ENCODE measurements at regions not wholly inside any gene's neighbourhood (a gene's known extent, or its start where the extent isn't known, plus 50 kb on each side); places are given as distances from the start of the nearest gene placed in this dataset.
"Not testable (repeated sequence)": the region's sequence is repeated elsewhere in the genome, so short reads cannot be mapped to it uniquely, and the experiment has no call there.

DNA sequence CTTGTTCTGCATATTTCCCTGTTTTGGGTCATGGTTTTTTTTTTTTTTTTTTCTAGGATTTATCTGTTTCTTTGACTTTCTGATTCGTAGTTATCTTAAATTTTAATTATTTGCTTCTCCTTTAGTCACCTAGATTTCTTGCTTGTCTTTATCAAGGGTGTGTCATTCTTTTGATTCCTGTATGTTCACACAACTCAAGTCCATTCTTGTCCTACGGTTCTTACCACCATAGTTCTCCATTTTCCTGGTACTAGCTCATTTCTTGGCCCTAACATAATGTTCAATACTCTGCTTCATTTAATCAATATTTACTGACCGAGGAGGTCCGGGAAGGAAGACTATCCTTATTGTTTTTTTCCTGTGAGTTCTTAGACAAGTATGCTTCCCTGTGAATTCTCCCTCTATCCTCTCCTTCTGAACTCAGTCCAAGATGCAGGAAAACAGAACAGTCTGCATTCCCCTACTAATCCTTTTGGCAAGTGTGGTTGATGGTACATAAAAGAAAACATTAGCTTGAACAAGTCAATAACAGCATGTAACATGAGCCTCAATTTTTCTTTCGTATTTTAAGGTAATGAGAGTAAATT lies 1346.4 kb upstream of the SEL1L start:
- H3K9me3 Mint-ChIP-seq, result peaks cover 0 to 16% (median 2%) of the 10 kb centered on the region in 7 donors
- H3K4me1 Mint-ChIP-seq, result no peaks in the 10 kb centered on the region
- no peak overlapping the region for H3K4me3 Mint-ChIP-seq
- no peaks in the 10 kb centered on the region for H3K36me3 Mint-ChIP-seq
- no peaks in the 10 kb centered on the region for H3K27me3 Mint-ChIP-seq
- no peak overlapping the region for H3K27ac Mint-ChIP-seq
- no peak for ATAC-seq (ENCODE audit: low read depth in 2 of 2)
- DNase-seq, result no peak

DNA sequence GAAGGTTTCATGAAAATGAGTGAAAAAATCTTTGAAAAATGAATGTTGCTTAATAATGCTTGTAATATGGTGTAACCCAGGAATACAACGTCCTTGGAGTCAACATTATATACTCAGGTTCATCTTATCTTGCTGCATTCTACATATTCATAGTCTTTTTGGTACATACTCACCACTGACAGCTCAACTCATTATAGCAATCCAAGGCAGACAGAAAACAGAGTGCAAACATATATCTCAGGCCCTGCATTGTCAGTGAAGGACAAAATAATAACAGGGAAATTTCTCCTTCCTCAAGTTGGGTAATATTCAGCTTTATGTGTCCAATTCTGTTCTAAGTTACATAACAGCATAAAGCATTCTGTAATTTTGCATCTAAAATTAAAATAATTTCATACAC lies 1353.0 kb upstream of the SEL1L start:
- H3K4me3 Mint-ChIP-seq, result no peak overlapping the region
- H3K36me3 Mint-ChIP-seq, result no peaks in the 10 kb centered on the region
- no peak overlapping the region for H3K27ac Mint-ChIP-seq
- ATAC-seq (ENCODE audit: low read depth in 2 of 2) (no peak), DNase-seq (no peak)
- H3K4me1 Mint-ChIP-seq, result no peaks in the 10 kb centered on the region
- H3K27me3 Mint-ChIP-seq, result no peaks in the 10 kb centered on the region
- H3K9me3 Mint-ChIP-seq, result peaks cover 4 to 18% (median 7%) of the 10 kb centered on the region in 7 donors

DNA sequence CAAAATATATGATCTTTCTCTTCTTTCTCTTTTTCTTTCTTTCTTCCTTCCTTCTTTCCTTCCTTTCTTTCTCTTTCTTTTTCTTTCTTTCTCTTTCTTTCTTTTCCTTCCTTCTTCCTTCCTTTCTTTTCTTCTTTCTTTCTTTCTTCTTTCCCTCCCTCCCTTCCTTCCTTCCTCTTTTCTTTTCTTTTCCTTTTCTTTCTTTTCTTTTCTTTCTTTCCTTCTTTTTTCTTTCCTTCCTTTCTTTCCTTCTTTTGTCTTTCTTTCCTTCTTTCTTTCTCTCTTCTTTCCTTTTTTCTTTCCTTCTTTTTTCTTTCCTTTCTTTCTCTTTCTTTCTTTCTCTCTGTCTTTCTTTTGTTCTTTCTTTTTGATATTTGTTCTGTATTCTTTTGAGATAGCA lies 1356.0 kb upstream of the SEL1L start:
- no peaks in the 10 kb centered on the region for H3K36me3 Mint-ChIP-seq
- H3K4me1 Mint-ChIP-seq, result no peaks in the 10 kb centered on the region
- no peaks in the 10 kb centered on the region for H3K27me3 Mint-ChIP-seq
- no peak overlapping the region for H3K27ac Mint-ChIP-seq
- DNase-seq (no peak), ATAC-seq (ENCODE audit: low read depth in 2 of 2) (no peak)
- H3K4me3 Mint-ChIP-seq, result no peak overlapping the region
- H3K9me3 Mint-ChIP-seq, result peaks cover 3 to 14% (median 7%) of the 10 kb centered on the region in 7 donors

DNA sequence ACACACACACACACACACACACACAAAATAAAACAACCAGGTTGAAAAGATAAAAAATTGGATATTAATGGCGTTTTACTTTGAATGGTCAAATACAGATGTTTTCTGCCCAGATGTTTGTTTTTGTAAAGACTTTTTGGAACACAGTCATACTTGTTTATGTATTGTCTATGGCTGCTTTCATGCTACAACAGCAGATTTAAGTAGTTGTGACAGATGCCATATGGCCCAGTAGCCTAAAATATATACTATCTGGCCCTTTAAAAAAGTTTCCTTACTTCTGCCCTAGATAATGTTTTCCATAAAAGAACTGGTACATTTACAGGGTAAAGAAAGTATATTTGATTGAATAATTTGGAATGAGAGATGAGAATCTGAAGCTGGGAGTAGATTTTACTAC lies 1362.8 kb upstream of the SEL1L start:
- H3K27me3 Mint-ChIP-seq, result no peaks in the 10 kb centered on the region
- ATAC-seq (ENCODE audit: low read depth in 2 of 2) (no peak), DNase-seq (no peak)
- H3K27ac Mint-ChIP-seq, result no peak overlapping the region
- peaks cover 0 to 6% (median 2%) of the 10 kb centered on the region in 7 donors for H3K9me3 Mint-ChIP-seq
- no peaks in the 10 kb centered on the region for H3K4me1 Mint-ChIP-seq
- H3K36me3 Mint-ChIP-seq, result no peaks in the 10 kb centered on the region
- H3K4me3 Mint-ChIP-seq, result no peak overlapping the region

DNA sequence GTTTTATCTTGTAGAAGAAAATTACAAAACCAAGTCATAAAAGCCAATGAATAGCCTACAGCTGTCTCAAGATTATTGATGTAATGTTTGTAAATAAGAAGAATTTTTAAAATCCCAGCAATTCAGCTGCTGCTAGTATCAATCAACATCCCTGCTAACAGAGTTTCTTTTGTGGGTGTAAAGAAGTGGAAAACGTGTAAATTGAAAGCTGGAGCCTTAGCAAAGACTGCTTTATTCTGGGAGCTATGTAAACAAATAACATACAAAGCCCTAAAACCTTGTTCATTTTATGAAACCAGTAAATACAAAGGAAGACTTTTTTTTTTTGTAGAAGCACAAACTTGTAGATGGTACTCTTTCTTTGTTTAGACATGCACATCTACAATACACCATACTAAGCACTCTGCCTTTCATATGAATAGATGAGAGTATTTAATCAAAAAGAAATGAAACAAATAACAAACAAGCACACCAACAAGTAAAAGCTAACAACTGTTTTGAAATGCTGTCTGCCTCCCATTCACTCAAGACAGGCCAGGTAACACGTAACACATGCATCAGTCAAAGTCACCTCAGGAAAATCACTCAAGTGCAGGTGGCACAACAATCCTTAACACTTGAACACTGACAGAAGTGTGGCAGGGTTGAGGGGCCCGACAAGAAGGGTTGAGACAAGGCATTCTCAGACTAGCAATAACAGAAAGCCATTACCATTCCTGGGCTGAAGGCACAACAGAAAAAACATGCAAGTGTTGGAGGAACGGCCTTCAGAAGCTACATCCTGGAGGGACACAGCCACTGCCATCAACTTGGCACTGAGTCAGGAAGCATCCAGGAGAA lies 1364.0 kb upstream of the SEL1L start:
- Mint-ChIP-seq H3K9me3 (peaks cover 0 to 7% (median 0%) of the 10 kb centered on the region in 7 donors), H3K4me1 (no peaks in the 10 kb centered on the region), H3K27me3 (no peaks in the 10 kb centered on the region), H3K4me3 (no peak overlapping the region), H3K27ac (no peak overlapping the region), H3K36me3 (no peaks in the 10 kb centered on the region)
- DNase-seq (no peak), ATAC-seq (ENCODE audit: low read depth in 2 of 2) (no peak)

DNA sequence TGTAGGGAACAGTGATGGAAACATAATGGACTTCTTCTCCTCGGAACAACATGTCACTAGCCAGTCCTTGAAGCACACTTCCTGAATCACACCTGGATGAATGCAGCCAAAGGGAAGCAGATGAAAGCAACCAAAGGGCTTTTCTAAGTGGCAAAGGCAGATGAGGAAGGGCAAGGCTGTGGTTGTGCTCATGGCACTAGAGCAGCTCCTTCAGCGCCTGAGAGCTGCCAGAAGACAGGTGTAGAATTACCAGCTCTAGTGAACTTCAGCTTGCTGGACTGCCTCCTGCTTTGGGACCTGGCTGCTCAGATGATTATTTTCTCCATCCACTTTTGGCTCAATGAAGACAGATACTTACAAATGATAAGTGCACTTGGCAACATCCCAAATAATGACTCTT lies 1372.1 kb upstream of the SEL1L start:
- no peaks in the 10 kb centered on the region for H3K27me3 Mint-ChIP-seq
- ATAC-seq (ENCODE audit: low read depth in 2 of 2) (no peak), DNase-seq (no peak)
- no peaks in the 10 kb centered on the region for H3K4me1 Mint-ChIP-seq
- no peaks in the 10 kb centered on the region for H3K36me3 Mint-ChIP-seq
- peaks cover 0 to 23% (median 5%) of the 10 kb centered on the region in 7 donors for H3K9me3 Mint-ChIP-seq
- H3K4me3 Mint-ChIP-seq, result no peak overlapping the region
- H3K27ac Mint-ChIP-seq, result no peak overlapping the region

DNA sequence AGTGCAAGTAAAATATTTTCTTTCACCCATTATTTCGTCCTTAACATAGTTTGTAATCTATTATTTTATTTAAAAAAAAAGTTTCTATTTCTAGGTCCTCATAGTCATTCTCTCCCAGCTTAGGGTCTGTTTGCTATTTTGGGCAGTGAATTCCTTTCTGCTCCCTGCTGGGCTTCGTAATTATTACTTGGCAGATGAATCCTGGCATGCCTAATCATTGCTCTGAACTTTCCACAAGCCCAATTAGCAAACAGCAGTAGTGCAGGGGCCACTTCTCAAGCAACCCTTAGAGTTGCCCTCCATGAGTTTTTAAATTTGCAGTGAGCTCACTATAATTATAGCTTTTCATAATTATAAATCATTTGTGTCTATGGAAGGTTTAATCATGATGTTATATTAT lies 1378.3 kb upstream of the SEL1L start:
- H3K4me3 Mint-ChIP-seq, result no peak overlapping the region
- H3K27me3 Mint-ChIP-seq, result no peaks in the 10 kb centered on the region
- H3K36me3 Mint-ChIP-seq, result no peaks in the 10 kb centered on the region
- H3K9me3 Mint-ChIP-seq, result peaks cover 0 to 15% (median 7%) of the 10 kb centered on the region in 7 donors
- ATAC-seq (ENCODE audit: low read depth in 2 of 2) (no peak), DNase-seq (no peak)
- H3K4me1 Mint-ChIP-seq, result no peaks in the 10 kb centered on the region
- H3K27ac Mint-ChIP-seq, result no peak overlapping the region

DNA sequence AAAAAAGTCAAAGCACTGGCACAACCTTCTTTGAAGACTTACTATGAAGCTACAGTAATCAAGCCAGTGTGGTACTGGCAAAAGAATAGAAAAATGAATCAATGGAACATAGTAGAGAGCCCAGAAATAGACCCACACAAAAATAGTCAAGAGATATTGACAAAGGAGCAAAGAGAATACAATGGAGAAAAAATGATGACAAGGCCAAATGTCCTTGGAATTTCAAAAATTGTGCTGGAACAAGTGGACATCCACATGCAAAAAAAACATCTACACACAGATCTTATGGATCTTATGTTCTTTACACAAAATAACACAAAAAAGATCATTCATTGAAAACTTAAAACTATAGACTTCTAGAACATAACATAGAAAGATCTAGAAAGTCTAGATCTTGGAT lies 1379.7 kb upstream of the SEL1L start:
- H3K27me3 Mint-ChIP-seq, result no peaks in the 10 kb centered on the region
- no peaks in the 10 kb centered on the region for H3K36me3 Mint-ChIP-seq
- H3K9me3 Mint-ChIP-seq, result peaks cover 0 to 13% (median 3%) of the 10 kb centered on the region in 7 donors
- ATAC-seq (ENCODE audit: low read depth in 2 of 2) (no peak), DNase-seq (no peak)
- H3K4me1 Mint-ChIP-seq, result no peaks in the 10 kb centered on the region
- H3K27ac Mint-ChIP-seq, result no peak overlapping the region
- no peak overlapping the region for H3K4me3 Mint-ChIP-seq

DNA sequence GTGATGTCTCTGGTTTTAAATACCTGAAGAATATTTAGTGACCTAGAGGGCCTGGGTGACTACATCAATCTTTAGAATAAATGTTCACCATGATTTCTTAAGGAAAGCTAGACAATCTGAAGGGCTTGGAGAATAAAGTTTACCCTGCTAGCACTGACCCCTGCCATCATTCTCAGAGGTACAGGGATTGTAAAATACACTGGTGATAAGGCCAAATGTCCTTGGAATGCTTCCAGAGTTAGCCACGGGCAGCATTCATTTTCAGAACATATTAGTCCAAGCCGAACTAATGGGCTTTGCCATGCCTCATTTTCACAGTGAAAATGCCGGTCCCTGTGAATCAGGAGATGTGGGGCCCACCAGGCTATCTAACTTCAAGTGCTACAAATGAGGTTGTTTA lies 1381.7 kb upstream of the SEL1L start:
- no peak for DNase-seq
- Mint-ChIP-seq H3K4me3 (no peak overlapping the region), H3K27me3 (no peaks in the 10 kb centered on the region), H3K4me1 (no peaks in the 10 kb centered on the region), H3K36me3 (no peaks in the 10 kb centered on the region), H3K27ac (no peak overlapping the region), H3K9me3 (peaks cover 0 to 16% (median 6%) of the 10 kb centered on the region in 7 donors)
- ATAC-seq (ENCODE audit: low read depth in 2 of 2), result no peak

DNA sequence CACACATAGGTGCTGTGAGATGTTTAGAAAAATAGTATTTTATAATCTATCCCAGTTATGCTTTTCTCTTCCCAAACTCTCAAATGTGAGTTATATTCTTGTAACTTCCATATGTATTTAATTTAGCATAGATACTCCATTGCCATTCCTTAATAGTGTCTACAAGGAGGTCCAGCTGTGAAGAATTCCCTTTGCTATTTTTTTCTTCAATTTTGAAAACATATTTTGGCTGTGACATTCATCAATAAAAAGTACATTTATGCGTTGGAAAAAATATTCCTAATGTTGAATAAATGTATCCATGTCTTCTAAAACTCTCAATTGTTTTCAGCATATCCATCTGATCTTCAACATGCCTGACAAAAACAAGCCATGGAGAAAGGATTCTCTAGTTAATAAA lies 1402.0 kb upstream of the SEL1L start:
- DNase-seq (no peak), ATAC-seq (ENCODE audit: low read depth in 2 of 2) (no peak)
- Mint-ChIP-seq H3K27ac (no peak overlapping the region), H3K4me3 (no peak overlapping the region), H3K36me3 (no peaks in the 10 kb centered on the region), H3K4me1 (no peaks in the 10 kb centered on the region), H3K27me3 (no peaks in the 10 kb centered on the region), H3K9me3 (peaks cover 0 to 5% (median 0%) of the 10 kb centered on the region in 7 donors)

DNA sequence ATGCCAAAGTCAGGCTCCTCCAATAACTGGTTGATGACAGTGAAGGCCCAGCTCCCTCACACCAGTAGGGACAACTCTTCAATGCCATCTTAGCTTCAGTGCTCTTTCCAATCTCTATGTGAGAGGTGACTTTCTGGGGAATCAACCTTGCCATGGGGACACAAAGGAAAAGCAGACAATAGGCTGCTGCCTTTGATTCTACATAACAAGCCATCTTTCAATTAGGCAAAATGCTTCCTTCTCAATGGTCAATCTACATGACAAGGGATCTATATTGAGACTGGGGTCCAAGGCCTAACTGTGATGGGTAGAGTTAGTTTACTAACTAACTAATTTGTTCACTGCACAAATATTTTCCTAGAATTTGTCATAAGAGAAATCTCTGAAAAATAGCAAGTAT lies 1417.5 kb upstream of the SEL1L start:
- ATAC-seq (ENCODE audit: low read depth in 2 of 2), result no peak
- peaks cover 0 to 5% (median 3%) of the 10 kb centered on the region in 7 donors for H3K9me3 Mint-ChIP-seq
- no peak for DNase-seq
- H3K4me3 Mint-ChIP-seq, result no peak overlapping the region
- no peak overlapping the region for H3K27ac Mint-ChIP-seq
- H3K36me3 Mint-ChIP-seq, result no peaks in the 10 kb centered on the region
- no peaks in the 10 kb centered on the region for H3K27me3 Mint-ChIP-seq
- H3K4me1 Mint-ChIP-seq, result no peaks in the 10 kb centered on the region

DNA sequence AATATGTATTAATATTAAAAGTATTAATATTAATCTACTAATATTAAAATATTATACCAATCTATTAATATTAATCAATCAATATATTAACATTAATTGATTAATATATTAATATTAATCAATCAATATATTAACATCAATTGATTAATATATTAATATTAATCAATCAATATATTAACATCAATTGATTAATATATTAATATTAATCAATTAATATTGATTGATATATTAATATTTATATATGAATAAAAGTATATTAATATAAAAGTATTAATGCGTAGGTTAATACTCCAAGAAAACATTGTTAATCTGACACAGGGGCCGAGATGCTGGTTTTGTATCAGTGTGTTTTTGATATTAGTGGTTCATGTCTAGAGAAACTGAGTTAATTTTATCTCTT lies 1430.1 kb upstream of the SEL1L start:
- Mint-ChIP-seq H3K9me3 (peaks cover 0 to 5% (median 3%) of the 10 kb centered on the region in 7 donors), H3K4me3 (no peak overlapping the region), H3K27ac (no peak overlapping the region), H3K4me1 (no peaks in the 10 kb centered on the region), H3K27me3 (no peaks in the 10 kb centered on the region), H3K36me3 (no peaks in the 10 kb centered on the region)
- ATAC-seq (ENCODE audit: low read depth in 2 of 2) (no peak), DNase-seq (no peak)

DNA sequence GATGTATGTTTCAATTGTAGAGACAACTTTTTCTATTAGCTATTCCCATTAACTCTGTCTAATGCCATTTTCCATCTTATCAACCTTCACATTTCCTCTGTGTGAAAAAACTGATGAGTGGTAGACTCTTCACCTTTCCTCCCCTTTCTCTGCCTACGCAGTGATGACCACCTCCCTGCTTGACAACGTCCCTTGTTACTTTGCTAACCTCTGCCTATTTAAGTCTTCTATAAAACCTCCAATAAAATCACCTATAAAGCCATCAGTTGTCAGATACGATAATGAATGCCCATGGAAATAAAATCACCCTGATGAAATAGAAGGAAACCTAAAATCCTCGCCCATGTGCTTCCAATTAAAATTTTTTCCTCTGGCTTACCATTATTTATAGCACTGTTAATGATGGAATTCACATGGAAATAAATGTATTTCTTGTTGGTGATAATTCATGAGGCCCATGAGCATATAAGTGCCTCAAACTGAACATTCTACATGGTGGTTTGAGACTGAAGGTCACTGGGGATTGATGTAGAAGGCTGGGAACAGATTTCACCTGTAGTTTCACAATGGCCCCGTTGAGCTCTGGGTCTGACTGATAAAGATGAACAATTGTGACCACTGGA lies 1454.0 kb upstream of the SEL1L start:
- no peaks in the 10 kb centered on the region for H3K4me1 Mint-ChIP-seq
- no peaks in the 10 kb centered on the region for H3K27me3 Mint-ChIP-seq
- no peaks in the 10 kb centered on the region for H3K36me3 Mint-ChIP-seq
- ATAC-seq (ENCODE audit: low read depth in 2 of 2) (no peak), DNase-seq (no peak)
- no peak overlapping the region for H3K27ac Mint-ChIP-seq
- no peak overlapping the region for H3K4me3 Mint-ChIP-seq
- H3K9me3 Mint-ChIP-seq, result peaks cover 0 to 13% (median 2%) of the 10 kb centered on the region in 7 donors

DNA sequence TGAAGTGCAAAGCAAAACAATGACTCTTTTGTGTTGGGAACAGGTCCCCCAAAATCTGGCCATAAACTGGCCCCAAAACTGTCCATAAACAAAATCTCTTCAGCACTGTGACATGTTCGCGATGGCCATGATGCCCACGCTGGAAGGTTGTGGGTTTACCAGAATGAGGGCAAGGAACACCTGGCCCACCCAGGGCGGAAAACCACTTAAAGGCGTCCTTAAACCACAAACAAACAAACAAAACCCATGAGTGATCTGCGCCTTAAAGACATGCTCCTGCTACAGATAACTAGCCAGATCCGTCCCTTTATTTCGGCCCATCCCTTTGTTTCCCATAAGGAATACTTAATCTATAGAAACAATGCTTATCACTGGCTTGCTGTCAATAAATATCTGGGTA lies 1460.9 kb upstream of the SEL1L start:
- H3K36me3 Mint-ChIP-seq; H3K9me3 Mint-ChIP-seq; H3K27me3 Mint-ChIP-seq; H3K27ac Mint-ChIP-seq; DNase-seq; ATAC-seq (ENCODE audit: low read depth in 2 of 2); H3K4me1 Mint-ChIP-seq; H3K4me3 Mint-ChIP-seq: not testable (repeated sequence)
